MM.1S (cell line): ENCODE measurements at regions not wholly inside any gene's neighbourhood (a gene's known extent, or its start where the extent isn't known, plus 50 kb on each side); places are given as distances from the start of the nearest gene placed in this dataset.

Source experiments
- EZH2 ChIP-seq: fragments of 300-600 bp; sonication (generic); optimal IDR thresholded peaks from 2 replicates; pipeline ENCODE3; 2017; ENCODE audit warnings: low read depth, mild to moderate bottlenecking, antibody characterized with exemption, low read length, mixed read lengths
- EZH2phosphoT487 ChIP-seq: fragments of 300-600 bp; sonication (generic); IDR thresholded peaks from 2 replicates; pipeline ENCODE4 v1.6.1; 2018; ENCODE audit warnings: antibody characterized with exemption, low read length
- TF ChIP-seq, protein P1 (sequence below): fragments of 300-600 bp; sonication (generic); IDR thresholded peaks from 2 replicates; pipeline ENCODE4 v1.5.1; 2016; ENCODE audit warnings: antibody characterized with exemption, low read length, mixed read lengths

DNA sequence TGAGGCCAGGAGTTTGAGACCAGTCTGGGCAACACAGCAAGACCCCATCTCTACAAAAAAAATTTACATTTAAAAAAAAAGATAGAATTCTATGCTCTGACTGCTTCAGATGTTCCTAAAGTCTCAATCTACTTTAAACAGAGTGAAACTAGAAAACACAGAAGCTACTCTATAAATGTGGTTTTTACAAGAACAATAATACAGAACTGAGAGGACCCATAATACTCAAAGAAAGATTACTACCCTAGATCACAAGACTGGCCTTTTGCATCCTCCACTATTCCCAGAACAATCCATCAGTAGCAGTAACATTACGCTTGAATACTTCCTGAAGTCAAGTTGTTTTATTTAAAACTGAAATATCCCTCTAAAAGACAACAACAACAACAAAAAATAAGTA, 119.4 kb downstream of the ZFAND4 start:
- TF ChIP-seq EZH2phosphoT487 (no peak), EZH2 (no peak)
- TF ChIP-seq, protein P1, sequence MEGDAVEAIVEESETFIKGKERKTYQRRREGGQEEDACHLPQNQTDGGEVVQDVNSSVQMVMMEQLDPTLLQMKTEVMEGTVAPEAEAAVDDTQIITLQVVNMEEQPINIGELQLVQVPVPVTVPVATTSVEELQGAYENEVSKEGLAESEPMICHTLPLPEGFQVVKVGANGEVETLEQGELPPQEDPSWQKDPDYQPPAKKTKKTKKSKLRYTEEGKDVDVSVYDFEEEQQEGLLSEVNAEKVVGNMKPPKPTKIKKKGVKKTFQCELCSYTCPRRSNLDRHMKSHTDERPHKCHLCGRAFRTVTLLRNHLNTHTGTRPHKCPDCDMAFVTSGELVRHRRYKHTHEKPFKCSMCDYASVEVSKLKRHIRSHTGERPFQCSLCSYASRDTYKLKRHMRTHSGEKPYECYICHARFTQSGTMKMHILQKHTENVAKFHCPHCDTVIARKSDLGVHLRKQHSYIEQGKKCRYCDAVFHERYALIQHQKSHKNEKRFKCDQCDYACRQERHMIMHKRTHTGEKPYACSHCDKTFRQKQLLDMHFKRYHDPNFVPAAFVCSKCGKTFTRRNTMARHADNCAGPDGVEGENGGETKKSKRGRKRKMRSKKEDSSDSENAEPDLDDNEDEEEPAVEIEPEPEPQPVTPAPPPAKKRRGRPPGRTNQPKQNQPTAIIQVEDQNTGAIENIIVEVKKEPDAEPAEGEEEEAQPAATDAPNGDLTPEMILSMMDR, result no peak
